SK-N-SH treated with all-trans-retinoic acid at 6 μM for 48 hours (cell line): ENCODE measurements at regions not wholly inside any gene's neighbourhood (a gene's known extent, or its start where the extent isn't known, plus 50 kb on each side); places are given as distances from the start of the nearest gene placed in this dataset.

Source experiments
- ATAC-seq: fragments of 200-7000 bp; cut with Tn5 transposase; 3 replicates; pipeline ENCODE4 v1.9.1; 2020; ENCODE audit warnings: mild to moderate bottlenecking, moderate library complexity
- ARNTL ChIP-seq: fragments of 450-650 bp; formaldehyde crosslinking; IDR thresholded peaks from 2 replicates; pipeline ENCODE4 v1.5.0; 2020; ENCODE audit warnings: low read depth, mild to moderate bottlenecking, moderate library complexity, borderline replicate concordance
- BACH2 ChIP-seq: fragments of 250-450 bp; sonication (Bioruptor Pico); IDR thresholded peaks from 2 replicates; pipeline ENCODE4 v1.9.0; 2021; ENCODE audit warnings: mild to moderate bottlenecking, borderline replicate concordance
- CSDC2 ChIP-seq: fragments of 250-450 bp; sonication (Bioruptor Pico); IDR thresholded peaks from 2 replicates; pipeline ENCODE4 v1.5.0; 2020; ENCODE audit warnings: mild to moderate bottlenecking, moderate library complexity
- GLIS3 ChIP-seq: fragments of 250-450 bp; sonication (Bioruptor Pico); IDR thresholded peaks from 2 replicates; pipeline ENCODE4 v1.5.0; 2020; ENCODE audit warnings: mild to moderate bottlenecking, moderate library complexity
- ISL1 ChIP-seq: fragments of 250-450 bp; sonication (Bioruptor Pico); IDR thresholded peaks from 2 replicates; pipeline ENCODE4 v2.1.2; 2022; ENCODE audit warnings: mild to moderate bottlenecking, moderate library complexity
- OSR1 ChIP-seq: fragments of 250-450 bp; sonication (Bioruptor Pico); IDR thresholded peaks from 2 replicates; pipeline ENCODE4 v1.8.0; 2022; ENCODE audit warnings: moderate library complexity, mild to moderate bottlenecking, inconsistent platforms
- PPARA ChIP-seq: fragments of 250-450 bp; sonication (Bioruptor Pico); IDR thresholded peaks from 2 replicates; pipeline ENCODE4 v1.5.0; 2020; ENCODE audit warnings: mild to moderate bottlenecking, borderline replicate concordance
- RARB ChIP-seq: fragments of 250-450 bp; sonication (Bioruptor Pico); IDR thresholded peaks from 2 replicates; pipeline ENCODE4 v1.8.0; 2021; ENCODE audit warnings: mild to moderate bottlenecking, moderate library complexity
- SNAI2 ChIP-seq: fragments of 250-450 bp; sonication (Bioruptor Pico); IDR thresholded peaks from 2 replicates; pipeline ENCODE4 v1.5.0; 2020; ENCODE audit warnings: mild to moderate bottlenecking, moderate library complexity
- ZC3H10 ChIP-seq: fragments of 250-450 bp; sonication (Bioruptor Pico); IDR thresholded peaks from 2 replicates; pipeline ENCODE4 v1.5.1; 2021; ENCODE audit warnings: mild to moderate bottlenecking, moderate library complexity
- ZFP3 ChIP-seq: fragments of 250-450 bp; sonication (Bioruptor Pico); IDR thresholded peaks from 2 replicates; pipeline ENCODE4 v1.5.0; 2020; ENCODE audit warnings: mild to moderate bottlenecking, moderate library complexity
- ZNF565 ChIP-seq: fragments of 450-650 bp; formaldehyde crosslinking; conservative IDR thresholded peaks from 2 replicates; pipeline ENCODE4 v1.5.0; 2020; ENCODE audit warnings: low read depth, mild to moderate bottlenecking, moderate library complexity
- ZNF70 ChIP-seq: fragments of 450-650 bp; formaldehyde crosslinking; IDR thresholded peaks from 2 replicates; pipeline ENCODE4 v1.5.0; 2020; ENCODE audit warnings: mild to moderate bottlenecking, moderate library complexity
- ZNF8 ChIP-seq: fragments of 450-650 bp; formaldehyde crosslinking; IDR thresholded peaks from 2 replicates; pipeline ENCODE4 v1.5.0; 2020; ENCODE audit warnings: mild to moderate bottlenecking, moderate library complexity
- TF ChIP-seq, protein P1 (sequence below): fragments of 250-450 bp; sonication (Bioruptor Pico); IDR thresholded peaks from 2 replicates; pipeline ENCODE4 v1.5.0; 2020; ENCODE audit warnings: mild to moderate bottlenecking, moderate library complexity
- TF ChIP-seq, protein P2 (sequence below): fragments of 250-450 bp; sonication (Bioruptor Pico); IDR thresholded peaks from 2 replicates; pipeline ENCODE4 v1.8.0; 2021; ENCODE audit warnings: low read depth, mild to moderate bottlenecking, moderate library complexity, borderline replicate concordance
- TF ChIP-seq, protein P3 (sequence below): fragments of 250-450 bp; sonication (Bioruptor Pico); IDR thresholded peaks from 2 replicates; pipeline ENCODE4 v1.5.1; 2021; ENCODE audit warnings: mild to moderate bottlenecking, moderate library complexity
- TF ChIP-seq, protein P4 (sequence below): fragments of 250-450 bp; sonication (Bioruptor Pico); IDR thresholded peaks from 2 replicates; pipeline ENCODE4 v1.5.1; 2020; ENCODE audit warnings: low read depth, mild to moderate bottlenecking, moderate library complexity

DNA sequence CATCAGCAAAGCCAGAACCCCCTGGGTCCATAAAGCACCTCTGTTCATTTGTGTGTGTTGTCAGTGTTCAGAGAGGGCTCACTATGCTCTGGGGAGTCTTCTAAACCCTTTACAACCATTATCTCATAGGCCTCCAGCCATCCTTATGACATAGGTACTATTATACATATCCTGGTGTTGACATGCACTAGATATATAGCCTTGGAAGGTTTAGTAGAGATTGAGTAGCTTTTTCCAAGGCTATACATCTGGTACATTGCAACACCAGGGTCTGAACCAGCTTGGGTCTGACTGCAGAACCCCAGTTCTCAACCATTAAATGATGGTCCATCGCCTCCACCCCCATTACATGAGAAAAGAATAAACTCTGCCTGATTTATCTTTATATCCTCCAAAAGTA lies 253.6 kb upstream of the MKLN1 start:
- no peak for ATAC-seq
- TF ChIP-seq, protein P1, sequence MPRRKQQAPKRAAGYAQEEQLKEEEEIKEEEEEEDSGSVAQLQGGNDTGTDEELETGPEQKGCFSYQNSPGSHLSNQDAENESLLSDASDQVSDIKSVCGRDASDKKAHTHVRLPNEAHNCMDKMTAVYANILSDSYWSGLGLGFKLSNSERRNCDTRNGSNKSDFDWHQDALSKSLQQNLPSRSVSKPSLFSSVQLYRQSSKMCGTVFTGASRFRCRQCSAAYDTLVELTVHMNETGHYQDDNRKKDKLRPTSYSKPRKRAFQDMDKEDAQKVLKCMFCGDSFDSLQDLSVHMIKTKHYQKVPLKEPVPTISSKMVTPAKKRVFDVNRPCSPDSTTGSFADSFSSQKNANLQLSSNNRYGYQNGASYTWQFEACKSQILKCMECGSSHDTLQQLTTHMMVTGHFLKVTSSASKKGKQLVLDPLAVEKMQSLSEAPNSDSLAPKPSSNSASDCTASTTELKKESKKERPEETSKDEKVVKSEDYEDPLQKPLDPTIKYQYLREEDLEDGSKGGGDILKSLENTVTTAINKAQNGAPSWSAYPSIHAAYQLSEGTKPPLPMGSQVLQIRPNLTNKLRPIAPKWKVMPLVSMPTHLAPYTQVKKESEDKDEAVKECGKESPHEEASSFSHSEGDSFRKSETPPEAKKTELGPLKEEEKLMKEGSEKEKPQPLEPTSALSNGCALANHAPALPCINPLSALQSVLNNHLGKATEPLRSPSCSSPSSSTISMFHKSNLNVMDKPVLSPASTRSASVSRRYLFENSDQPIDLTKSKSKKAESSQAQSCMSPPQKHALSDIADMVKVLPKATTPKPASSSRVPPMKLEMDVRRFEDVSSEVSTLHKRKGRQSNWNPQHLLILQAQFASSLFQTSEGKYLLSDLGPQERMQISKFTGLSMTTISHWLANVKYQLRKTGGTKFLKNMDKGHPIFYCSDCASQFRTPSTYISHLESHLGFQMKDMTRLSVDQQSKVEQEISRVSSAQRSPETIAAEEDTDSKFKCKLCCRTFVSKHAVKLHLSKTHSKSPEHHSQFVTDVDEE: no peak
- TF ChIP-seq ZNF8 (no peak), CSDC2 (no peak), OSR1 (no peak), SNAI2 (CRISPR knock-in tag) (no peak), RARB (no peak), ZNF565 (CRISPR knock-in tag) (no peak), BACH2 (CRISPR knock-in tag) (no peak), ZFP3 (no peak), ARNTL (no peak), ZNF70 (CRISPR knock-in tag) (no peak)
- TF ChIP-seq, protein P2, sequence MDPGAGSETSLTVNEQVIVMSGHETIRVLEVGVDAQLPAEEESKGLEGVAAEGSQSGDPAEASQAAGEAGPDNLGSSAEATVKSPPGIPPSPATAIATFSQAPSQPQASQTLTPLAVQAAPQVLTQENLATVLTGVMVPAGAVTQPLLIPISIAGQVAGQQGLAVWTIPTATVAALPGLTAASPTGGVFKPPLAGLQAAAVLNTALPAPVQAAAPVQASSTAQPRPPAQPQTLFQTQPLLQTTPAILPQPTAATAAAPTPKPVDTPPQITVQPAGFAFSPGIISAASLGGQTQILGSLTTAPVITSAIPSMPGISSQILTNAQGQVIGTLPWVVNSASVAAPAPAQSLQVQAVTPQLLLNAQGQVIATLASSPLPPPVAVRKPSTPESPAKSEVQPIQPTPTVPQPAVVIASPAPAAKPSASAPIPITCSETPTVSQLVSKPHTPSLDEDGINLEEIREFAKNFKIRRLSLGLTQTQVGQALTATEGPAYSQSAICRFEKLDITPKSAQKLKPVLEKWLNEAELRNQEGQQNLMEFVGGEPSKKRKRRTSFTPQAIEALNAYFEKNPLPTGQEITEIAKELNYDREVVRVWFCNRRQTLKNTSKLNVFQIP (CRISPR knock-in tag): no peak
- TF ChIP-seq, protein P3, sequence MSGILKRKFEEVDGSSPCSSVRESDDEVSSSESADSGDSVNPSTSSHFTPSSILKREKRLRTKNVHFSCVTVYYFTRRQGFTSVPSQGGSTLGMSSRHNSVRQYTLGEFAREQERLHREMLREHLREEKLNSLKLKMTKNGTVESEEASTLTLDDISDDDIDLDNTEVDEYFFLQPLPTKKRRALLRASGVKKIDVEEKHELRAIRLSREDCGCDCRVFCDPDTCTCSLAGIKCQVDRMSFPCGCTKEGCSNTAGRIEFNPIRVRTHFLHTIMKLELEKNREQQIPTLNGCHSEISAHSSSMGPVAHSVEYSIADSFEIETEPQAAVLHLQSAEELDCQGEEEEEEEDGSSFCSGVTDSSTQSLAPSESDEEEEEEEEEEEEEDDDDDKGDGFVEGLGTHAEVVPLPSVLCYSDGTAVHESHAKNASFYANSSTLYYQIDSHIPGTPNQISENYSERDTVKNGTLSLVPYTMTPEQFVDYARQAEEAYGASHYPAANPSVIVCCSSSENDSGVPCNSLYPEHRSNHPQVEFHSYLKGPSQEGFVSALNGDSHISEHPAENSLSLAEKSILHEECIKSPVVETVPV (CRISPR knock-in tag): no peak
- TF ChIP-seq, protein P4, sequence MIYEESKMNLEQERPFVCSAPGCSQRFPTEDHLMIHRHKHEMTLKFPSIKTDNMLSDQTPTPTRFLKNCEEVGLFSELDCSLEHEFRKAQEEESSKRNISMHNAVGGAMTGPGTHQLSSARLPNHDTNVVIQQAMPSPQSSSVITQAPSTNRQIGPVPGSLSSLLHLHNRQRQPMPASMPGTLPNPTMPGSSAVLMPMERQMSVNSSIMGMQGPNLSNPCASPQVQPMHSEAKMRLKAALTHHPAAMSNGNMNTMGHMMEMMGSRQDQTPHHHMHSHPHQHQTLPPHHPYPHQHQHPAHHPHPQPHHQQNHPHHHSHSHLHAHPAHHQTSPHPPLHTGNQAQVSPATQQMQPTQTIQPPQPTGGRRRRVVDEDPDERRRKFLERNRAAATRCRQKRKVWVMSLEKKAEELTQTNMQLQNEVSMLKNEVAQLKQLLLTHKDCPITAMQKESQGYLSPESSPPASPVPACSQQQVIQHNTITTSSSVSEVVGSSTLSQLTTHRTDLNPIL (CRISPR knock-in tag): no peak

DNA sequence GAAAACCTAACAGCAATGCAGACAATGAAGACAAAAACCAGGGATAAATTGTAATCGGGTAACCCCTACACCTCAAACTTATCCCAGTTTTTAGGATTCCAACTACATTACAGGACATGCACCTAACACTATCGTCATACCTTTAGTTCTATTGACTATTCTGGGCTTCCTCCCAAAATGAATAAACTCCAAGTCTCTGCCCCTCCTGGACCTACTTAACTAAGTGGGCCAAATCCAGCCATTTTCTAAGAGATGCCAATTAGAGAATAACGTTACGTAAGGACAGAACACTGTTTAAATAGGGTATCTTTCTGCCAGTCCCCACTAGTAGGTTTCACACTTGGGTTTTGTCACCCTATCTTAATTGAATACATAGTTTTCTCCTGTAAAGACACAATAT lies 253.1 kb upstream of the MKLN1 start:
- TF ChIP-seq ZC3H10 (CRISPR knock-in tag): no peak
- TF ChIP-seq GLIS3 (CRISPR knock-in tag): no peak
- no peak for TF ChIP-seq ARNTL
- TF ChIP-seq OSR1: no peak
- no peak for TF ChIP-seq RARB
- TF ChIP-seq ISL1 (CRISPR knock-in tag): no peak
- TF ChIP-seq, protein P2 (CRISPR knock-in tag): no peak
- TF ChIP-seq ZNF565 (CRISPR knock-in tag): no peak
- TF ChIP-seq, protein P1: no peak
- TF ChIP-seq SNAI2 (CRISPR knock-in tag): no peak
- TF ChIP-seq CSDC2: no peak
- TF ChIP-seq, protein P3 (CRISPR knock-in tag): no peak
- no peak for TF ChIP-seq PPARA (CRISPR knock-in tag)
- TF ChIP-seq, all 23 proteins: peak for 0
- ATAC-seq: no peak
